ENCODE measurements at regions not wholly inside any gene's neighbourhood (a gene's known extent, or its start where the extent isn't known, plus 50 kb on each side); places are given as distances from the start of the nearest gene placed in this dataset.

DNA sequence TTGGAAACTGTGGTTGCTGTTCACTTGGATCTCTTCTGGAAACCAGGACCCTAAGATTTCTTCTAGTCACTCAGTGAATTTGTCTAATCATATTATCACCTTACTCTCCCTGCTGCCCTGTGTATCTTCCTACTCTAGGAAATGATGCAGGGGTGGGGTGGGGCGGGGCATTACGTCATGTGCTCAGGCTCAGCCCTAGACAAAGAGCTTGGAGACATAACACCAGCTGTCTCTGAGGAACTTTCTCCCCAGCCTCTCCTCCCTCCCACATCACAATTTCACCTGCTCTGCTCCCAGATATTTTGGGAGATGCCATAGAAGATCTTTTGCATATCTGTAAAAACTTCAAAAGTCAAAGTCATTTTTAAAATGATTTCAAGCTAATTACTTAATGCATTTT, 470.4 kb downstream of the ZSWIM6 start:
- DNase-seq, result no peak

DNA sequence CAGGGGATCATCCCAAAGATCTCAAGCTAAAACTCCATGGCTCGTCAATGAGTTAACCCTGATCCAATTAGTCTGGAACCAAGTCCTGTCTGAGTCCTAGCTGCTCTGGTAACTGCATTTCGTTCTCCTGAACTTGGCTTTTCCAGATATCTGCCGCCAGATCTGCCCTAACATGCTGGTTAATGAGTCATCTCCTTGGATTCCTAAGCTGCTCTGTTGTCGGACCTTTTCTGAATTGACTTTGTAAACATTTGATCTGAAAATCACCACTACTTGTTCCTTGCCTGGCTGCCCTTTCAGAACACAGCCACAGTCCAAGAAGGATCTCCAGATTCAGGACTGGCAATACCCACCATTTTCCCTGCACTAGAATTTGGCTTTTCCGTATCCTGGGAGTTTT, 473.0 kb downstream of the ZSWIM6 start:
- DNase-seq, result no peak

- DNase-seq, result no peak
Observed at GRCh38 chr5:61806491-61807020, 474.5 kb downstream of the ZSWIM6 start.

DNA sequence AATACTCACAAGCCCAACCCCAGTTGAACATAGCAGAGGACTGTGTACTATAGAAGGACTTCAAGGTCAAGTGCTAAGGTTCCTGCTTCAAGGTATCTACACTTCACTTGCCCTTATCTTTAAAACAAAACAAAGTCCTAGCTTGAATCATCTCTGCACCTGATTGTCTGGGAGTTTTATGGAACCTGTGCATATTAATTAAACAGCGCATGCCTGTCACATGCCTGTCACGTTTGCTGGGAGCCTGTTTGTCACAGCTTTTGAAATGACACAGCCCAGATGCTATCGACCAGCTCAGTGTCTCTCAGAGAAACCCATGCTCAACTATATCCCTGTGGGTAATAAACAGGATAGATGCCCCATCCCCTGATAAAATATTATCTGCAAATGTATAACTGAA, 476.0 kb downstream of the ZSWIM6 start:
- DNase-seq, result no peak

- no peak for DNase-seq
Observed at GRCh38 chr5:61808909-61809308, 476.9 kb downstream of the ZSWIM6 start.

DNA sequence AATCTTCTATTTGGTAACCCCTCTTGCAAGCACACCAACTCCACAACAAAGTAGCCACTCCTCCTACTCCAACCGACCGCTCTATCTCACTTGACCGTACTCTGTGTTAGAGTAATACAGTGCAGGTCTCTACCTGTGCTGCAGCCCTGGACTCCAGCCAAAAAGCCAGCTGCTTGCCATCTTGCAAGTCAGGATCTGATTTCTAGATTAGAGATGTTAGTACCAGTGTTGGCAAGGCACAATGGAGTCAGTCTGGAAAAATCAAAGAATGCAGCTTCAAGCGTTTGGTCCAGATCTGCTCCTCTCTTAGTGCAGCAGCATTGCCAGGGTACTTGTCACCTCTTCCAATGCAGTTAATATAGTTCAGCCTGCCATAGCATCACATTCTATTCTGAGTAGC, 477.6 kb downstream of the ZSWIM6 start:
- DNase-seq, result no peak

GRCh38 chr5:61811052-61811451, 479.0 kb downstream of the ZSWIM6 start:
- no peak for DNase-seq

DNA sequence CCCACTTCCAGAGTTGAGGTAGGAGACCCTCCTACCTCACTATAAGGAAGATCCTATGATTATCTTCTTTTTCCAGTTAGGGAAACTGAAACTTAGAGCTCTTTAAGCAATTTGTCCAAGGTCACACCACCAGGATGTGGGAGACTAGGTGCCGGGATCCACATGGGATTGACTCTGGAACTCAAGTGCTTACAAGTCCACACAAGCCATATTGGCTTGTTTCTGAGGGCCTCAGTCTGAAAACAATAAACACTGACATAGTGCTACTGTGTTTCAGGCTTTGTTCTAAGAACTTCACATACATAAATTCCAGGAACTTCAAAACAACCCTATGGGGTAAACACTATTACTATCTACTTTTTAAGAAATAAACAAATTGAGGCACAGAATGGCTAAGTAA, 481.3 kb downstream of the ZSWIM6 start:
- DNase-seq, result no peak

DNA sequence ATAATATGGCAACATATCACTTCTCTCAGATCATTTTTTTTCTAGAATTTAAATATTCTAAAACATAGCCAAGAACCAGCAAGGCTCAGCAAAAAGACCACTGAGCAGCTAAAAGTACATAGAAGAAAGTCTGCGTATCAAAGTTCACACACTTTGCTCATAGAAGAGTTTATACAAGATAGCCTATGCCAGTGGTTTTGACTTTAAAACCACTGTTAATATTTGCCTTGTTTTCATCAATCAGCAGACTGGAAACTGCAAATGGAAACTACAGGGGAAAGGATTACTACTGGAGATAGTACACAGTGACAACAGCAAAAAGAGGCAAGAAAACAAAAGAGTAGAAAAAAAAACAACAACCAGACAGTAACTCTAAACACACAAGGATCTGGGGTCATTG, 483.3 kb downstream of the ZSWIM6 start:
- no peak for DNase-seq

DNA sequence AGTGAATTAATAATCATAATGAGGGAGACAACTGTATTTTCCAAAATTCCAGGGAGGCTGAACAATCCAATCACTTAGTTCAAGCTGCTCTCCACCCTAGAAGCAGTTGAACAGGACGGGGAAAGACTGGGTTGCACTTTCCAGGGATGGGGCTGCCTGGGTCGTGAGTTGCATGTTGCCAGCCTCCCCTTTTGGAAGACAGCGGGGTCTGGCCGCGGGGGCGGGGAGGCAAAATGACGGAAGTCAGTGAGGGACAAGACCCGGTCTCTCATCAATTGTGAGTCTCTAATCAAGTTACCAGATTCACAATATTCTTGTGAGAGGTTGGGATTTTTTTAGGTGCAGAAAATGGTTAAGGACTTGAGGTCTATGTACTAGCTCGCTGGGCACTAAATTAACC, 484.1 kb downstream of the ZSWIM6 start:
- DNase-seq, result no peak

DNA sequence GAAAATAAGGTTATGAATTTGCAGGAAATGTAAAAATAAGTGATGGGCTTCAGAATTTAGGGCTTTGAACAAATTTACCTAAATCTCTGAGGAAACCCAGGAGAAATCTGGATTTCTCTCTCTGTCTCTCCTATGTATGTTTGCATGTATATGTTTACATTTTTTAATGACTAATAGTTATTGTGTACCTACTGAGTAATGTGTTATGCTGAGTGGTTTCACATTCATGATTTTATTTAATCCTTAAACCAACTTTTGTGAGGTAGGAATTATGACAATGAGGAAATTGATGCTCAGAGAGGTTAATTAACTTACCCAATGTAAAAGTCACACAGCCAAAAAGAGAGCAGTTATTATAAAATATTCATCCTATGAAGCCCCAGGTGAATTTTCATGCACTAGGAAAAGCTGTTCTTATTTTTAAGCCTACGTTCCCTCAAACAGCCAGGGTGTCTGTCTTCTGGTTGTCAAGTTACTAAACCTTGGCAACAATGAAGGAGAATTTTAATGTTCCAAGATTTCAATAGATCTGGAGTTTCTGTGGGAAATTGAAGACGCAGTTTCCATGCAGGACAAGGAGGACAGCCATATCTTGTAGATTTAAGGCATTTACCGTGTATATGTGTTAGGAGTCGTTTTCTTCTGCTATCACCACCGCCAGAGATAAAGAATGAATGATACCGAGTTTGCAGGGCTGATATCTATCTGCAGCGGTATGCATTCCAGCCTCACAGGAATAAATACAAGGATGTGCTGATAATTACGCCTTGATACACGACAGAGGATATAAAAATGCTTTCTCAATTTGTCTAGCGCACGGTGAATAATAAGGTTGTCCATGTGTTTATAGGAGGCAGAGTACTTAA, 484.8 kb downstream of the ZSWIM6 start:
- no peak for DNase-seq

DNA sequence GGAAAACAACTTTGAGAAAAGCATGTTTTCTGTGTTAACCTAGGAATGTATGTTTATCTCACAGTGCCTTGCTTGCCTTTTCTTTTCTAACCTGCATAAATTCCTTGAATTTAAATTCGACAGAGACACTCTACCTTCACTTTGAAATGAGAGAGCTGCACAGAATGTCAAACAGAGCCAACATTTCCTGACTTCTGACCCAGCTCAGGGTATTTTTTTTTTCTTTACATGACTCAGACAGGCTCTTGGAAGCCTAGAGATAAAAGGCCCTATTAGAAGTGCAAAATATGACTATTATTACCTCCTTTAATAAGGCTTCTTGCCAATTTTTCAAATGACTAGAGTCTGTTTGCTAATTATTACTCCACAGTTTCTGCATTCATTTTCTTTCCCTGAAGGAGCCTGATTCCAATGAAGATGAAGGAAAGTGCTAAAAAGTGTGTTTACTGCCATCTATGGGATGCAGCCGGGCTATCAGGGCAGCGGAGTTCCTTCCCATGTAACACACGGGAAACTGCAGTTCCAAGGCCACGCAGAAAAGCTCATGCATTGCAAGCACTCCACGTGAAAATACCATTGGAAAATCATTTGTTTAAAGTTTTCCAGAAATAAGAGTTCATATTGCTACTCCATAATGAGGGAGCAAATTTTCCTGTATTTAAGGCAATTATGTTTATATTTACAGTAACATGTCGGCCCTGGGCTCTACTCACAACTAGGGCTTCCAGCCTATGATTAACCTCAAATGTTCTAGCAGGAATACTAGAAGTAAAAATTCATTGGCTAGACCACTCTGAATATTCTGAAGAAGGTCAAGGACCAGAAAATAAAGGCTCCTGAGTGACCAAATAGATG, 485.6 kb downstream of the ZSWIM6 start:
- no peak for DNase-seq

DNA sequence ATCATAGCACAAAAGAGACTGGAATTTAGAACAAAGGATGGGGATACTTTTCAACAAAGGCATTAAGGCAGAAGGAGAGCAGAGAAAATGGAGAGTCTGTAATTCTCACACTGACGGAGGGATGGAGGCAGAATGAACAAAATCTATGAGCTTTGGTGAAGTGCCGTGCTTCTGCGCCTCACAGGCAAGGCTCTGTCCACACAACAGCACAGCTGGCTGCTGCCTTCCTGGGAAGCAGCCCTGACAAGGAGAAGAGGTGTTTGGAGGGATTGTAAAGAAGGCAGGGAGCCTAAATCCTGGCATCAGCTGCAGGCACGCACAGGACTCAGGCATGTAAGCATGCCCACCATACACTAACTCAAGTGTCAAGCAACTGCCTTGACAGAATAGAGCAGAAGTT, 485.2 kb upstream of the KIF2A start:
- DNase-seq, result no peak

DNA sequence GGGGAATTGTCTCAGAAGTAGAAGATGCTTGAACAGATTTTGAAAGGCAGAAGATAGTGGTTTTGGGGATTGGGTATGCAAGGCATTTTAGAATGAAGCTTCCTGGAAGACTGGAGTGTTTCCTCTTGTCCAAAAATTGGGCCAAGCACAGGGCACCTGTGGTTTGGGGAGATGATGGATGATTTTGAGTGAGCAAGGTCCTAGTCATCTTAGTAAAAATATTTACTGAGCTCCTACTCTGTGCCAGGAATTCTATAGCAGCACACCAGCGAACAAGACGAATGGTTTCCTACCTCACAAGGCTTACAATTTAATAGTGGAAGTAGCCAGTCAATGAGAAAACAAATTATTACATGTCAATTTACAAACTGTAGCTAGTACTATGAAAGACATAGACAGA, 484.4 kb upstream of the KIF2A start:
- no peak for DNase-seq

DNA sequence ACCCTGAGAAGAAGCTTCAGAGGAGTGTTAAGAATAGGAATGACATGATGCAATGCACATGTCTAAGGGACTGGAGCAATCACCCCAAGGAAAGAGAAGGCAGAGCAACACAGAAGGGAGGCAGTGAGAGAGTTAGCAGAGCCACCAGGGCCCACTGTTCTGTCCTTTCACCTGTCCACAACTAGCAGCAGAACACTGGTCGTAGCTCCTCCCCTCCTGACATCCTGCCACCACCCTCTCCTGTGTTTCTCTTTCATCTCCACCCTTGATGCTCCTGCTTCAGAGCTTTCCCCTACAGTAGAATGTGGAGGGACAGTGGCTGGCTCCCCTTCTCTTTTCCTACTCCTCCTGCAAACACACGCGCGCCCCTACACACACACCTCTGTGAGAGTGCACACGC, 483.4 kb upstream of the KIF2A start:
- DNase-seq, result no peak

GRCh38 chr5:61823065-61823464, 482.9 kb upstream of the KIF2A start:
- DNase-seq, result no peak

- DNase-seq, result no peak
Observed at GRCh38 chr5:61823781-61824180, 482.2 kb upstream of the KIF2A start.

GRCh38 chr5:61824396-61824795, 481.6 kb upstream of the KIF2A start:
- DNase-seq, result no peak

DNA sequence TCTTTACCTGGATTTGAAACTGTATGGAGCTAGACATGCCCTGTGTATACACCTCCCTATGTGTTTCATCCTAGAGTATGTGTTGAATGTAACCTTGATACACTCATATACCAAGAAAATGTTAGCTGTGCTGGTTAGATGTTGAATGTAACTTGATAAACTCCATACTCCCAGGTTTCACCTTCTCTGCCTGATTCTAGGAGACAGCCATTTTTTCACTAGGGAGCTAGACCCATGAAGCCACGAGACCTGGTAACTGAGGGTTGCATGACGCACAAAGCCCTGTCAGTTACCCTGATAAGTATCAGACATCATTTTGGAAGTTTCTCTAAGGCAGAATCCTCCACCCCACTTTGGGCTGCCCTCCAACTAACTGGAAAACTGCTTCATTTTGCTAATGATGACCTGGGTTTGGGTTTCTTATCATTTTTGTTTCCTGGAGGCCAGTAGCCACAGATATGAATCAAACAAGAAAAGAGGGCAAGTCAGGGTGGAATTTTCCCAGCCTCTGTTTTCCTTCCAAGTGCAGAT, 478.5 kb upstream of the KIF2A start:
- DNase-seq, result no peak

DNA sequence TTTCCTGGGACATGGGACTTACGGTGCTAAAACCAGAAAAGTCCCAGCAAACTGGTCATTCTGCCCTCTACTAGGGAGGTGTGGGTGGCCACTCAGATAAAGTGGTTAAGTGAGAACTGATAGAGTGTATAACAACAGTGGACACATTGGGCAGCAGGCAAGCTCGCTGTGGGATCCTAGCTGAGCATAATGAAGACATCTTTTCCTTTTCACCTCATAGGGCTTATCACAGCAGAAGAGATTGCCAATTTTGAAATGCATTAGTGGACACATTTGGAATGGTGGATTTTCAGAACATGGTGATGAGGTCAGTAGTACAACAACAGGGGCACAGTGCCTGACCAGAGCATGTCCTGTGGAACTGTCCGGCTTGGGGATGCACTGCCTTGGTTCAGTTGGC, 477.1 kb upstream of the KIF2A start:
- no peak for DNase-seq

- no peak for DNase-seq
Observed at GRCh38 chr5:61831736-61832135, 474.3 kb upstream of the KIF2A start.

- no peak for DNase-seq
Observed at GRCh38 chr5:61837788-61838187, 468.2 kb upstream of the KIF2A start.

DNA sequence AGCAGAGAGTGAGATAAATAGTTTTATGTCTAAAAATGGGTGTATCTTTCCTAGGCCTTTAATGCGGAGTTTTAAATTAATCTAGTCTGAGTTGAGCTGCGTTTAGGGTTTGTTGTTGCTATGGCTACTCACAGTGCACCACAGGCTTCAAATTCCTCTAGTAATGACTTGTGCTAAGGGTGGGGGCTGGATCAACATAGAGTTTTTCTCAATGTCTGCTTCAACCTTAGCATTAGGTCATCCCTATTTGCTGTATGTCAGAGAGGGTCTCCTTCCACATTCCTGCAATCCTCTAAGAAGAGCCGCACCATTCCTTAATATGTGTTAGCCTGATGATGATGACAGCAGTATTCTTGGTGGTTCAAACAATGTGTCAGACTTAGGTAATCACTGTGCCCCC, 465.6 kb upstream of the KIF2A start:
- no peak for DNase-seq

DNA sequence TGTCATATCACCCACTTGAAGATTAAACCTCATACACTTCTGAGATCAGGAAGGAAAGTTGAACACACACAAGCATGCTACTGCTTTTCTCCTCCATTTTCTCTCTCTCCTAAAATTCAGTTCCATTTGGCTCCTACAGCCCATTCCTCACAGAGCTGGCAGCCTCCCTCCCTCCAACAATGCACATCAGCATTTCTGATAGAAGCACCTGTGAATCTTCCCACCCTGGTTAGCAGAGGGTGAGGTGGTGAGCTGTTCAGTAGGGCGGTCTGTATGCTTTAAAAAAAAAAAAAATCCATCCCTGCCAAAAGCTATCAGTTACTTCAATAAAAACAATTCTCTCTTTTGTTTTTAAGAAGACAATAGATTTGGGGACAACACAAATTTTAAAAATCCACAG, 463.2 kb upstream of the KIF2A start:
- no peak for DNase-seq
